A673 (cell line): ENCODE measurements at regions not wholly inside any gene's neighbourhood (a gene's known extent, or its start where the extent isn't known, plus 50 kb on each side); places are given as distances from the start of the nearest gene placed in this dataset.

ENCODE experiments used
- BruUV-seq: library from RNA; stranded (reverse); fragments of 400-500 nt; replicated peaks from 2 replicates; lab custom pipeline; 2021; lab: Mats Ljungman, UMichigan
- CTCF ChIA-PET: fragments of 300-600 bp; sonication (Branson Sonifier 250); formaldehyde crosslinking; loops from one replicate; lab custom pipeline; 2022; ENCODE audit warnings: antibody characterized with exemption; lab: Charles Lee
- POLR2A ChIA-PET: fragments of 300-600 bp; sonication (Branson Sonifier 250); formaldehyde crosslinking; loops from one replicate; lab custom pipeline; 2022; ENCODE audit warnings: antibody characterized with exemption; ENCODE audit not compliant: low non-redundant PET; lab: Charles Lee
- DNase-seq: peaks from one replicate; pipeline ENCODE4 v3.0.0-alpha.2; 2015; ENCODE audit warnings: low spot score
- H3K27ac ChIP-seq: fragments of 200-600 bp; sonication (generic); 2 replicates; pipeline ENCODE4 v1.5.1; 2016; ENCODE audit warnings: mixed run types, low read depth, mild to moderate bottlenecking, mixed read lengths, antibody characterized with exemption, low read length; ENCODE audit not compliant: poor library complexity, severe bottlenecking
- H3K27me3 ChIP-seq: fragments of 200-600 bp; sonication (generic); replicated peaks from 2 replicates; pipeline ENCODE4 v1.6.1; 2017; ENCODE audit warnings: mixed run types, low read depth, mild to moderate bottlenecking, mixed read lengths, antibody characterized with exemption, low read length; ENCODE audit not compliant: insufficient read depth, poor library complexity
- H3K36me3 ChIP-seq: fragments of 200-600 bp; sonication (generic); 2 replicates; pipeline ENCODE4 v1.6.1; 2016; ENCODE audit warnings: mixed run types, mild to moderate bottlenecking, mixed read lengths, antibody characterized with exemption, low read length; ENCODE audit not compliant: insufficient read depth, poor library complexity, severe bottlenecking
- H3K4me1 ChIP-seq: fragments of 200-600 bp; sonication (generic); 2 replicates; pipeline ENCODE4 v1.6.1; 2017; ENCODE audit warnings: mixed run types, mild to moderate bottlenecking, mixed read lengths, antibody characterized with exemption, low read length; ENCODE audit not compliant: insufficient read depth, poor library complexity, severe bottlenecking
- H3K4me3 ChIP-seq: fragments of 200-600 bp; sonication (generic); 2 replicates; pipeline ENCODE4 v1.5.1; 2016; ENCODE audit warnings: low read depth, mixed run types, mild to moderate bottlenecking, mixed read lengths, low read length; ENCODE audit not compliant: poor library complexity, severe bottlenecking
- H3K9me3 ChIP-seq: fragments of 200-600 bp; sonication (generic); 2 replicates; pipeline ENCODE4 v1.6.1; 2016; ENCODE audit warnings: mixed run types, low read depth, mild to moderate bottlenecking, mixed read lengths, antibody characterized with exemption, low read length; ENCODE audit not compliant: poor library complexity, severe bottlenecking
- CTCF ChIP-seq: fragments of 300-800, 200-600 bp; sonication (generic); conservative IDR thresholded peaks from 2 replicates; pipeline ENCODE4 v1.5.1; 2017; ENCODE audit warnings: low read depth, mild to moderate bottlenecking, antibody characterized with exemption, low read length, moderate library complexity, mixed read lengths
- EZH2 ChIP-seq: fragments of 200-600 bp; sonication (generic); IDR thresholded peaks from 2 replicates; pipeline ENCODE4 v1.6.1; 2017; ENCODE audit warnings: borderline replicate concordance, low read depth, mild to moderate bottlenecking, mixed read lengths, antibody characterized with exemption, low read length; ENCODE audit not compliant: poor library complexity, severe bottlenecking
- intact Hi-C: fragments of 100-400 bp; cut with micrococcal nuclease; formaldehyde crosslinking; loops from one replicate; pipeline ENCODE4 v1.10.0; 2022; ENCODE audit not compliant: unreplicated experiment

GRCh38 chr17:77391668-77392375, 251.1 kb downstream of the SEC14L1 start:
- Histone ChIP-seq H3K9me3 (no peaks in the 10 kb centered on the region), H3K4me3 (no peak overlapping the region), H3K27ac (peak overlapping the region; percentile 69), H3K36me3 (no peaks in the 10 kb centered on the region), H3K27me3 (no peaks in the 10 kb centered on the region), H3K4me1 (peaks cover 53% of the 10 kb centered on the region)
- intact Hi-C loops: no loop called here
- DNase-seq: peak; percentile 41
- POLR2A ChIA-PET: no interaction called here
- TF ChIP-seq EZH2 (no peak), CTCF (no peak)
- no TSS peak for BruUV-seq
- CTCF ChIA-PET: no interaction called here

- intact Hi-C loops: no loop called here
- H3K4me3 ChIP-seq: no peak overlapping the region
- DNase-seq: peak; percentile 66
Observed at GRCh38 chr17:77392376-77393273, 251.9 kb downstream of the SEC14L1 start.

GRCh38 chr17:77393274-77393600, 252.5 kb downstream of the SEC14L1 start:
- H3K9me3 ChIP-seq: no peaks in the 10 kb centered on the region
- no peak overlapping the region for H3K4me3 ChIP-seq
- no peak for DNase-seq
- ChIA-PET POLR2A (no interaction called here), CTCF (no interaction called here)
- H3K36me3 ChIP-seq: no peaks in the 10 kb centered on the region
- H3K27me3 ChIP-seq: no peaks in the 10 kb centered on the region
- no TSS peak for BruUV-seq
- no peak for TF ChIP-seq CTCF
- no peak for TF ChIP-seq EZH2
- intact Hi-C loops: no loop called here
- H3K4me1 ChIP-seq: peaks cover 48% of the 10 kb centered on the region
- H3K27ac ChIP-seq: no peak overlapping the region

More at GRCh38 chr17:77392376-77393273, 251.9 kb downstream of the SEC14L1 start:
- CTCF ChIA-PET: no interaction called here
- Histone ChIP-seq H3K27me3 (no peaks in the 10 kb centered on the region), H3K27ac (peak overlapping the region; percentile 69), H3K4me1 (peaks cover 53% of the 10 kb centered on the region), H3K36me3 (no peaks in the 10 kb centered on the region), H3K9me3 (no peaks in the 10 kb centered on the region)
- BruUV-seq: no TSS peak
- POLR2A ChIA-PET: no interaction called here
- no peak for TF ChIP-seq EZH2
- no peak for TF ChIP-seq CTCF
